ENCODE measurements at regions not wholly inside any gene's neighbourhood (a gene's known extent, or its start where the extent isn't known, plus 50 kb on each side); places are given as distances from the start of the nearest gene placed in this dataset.

DNA sequence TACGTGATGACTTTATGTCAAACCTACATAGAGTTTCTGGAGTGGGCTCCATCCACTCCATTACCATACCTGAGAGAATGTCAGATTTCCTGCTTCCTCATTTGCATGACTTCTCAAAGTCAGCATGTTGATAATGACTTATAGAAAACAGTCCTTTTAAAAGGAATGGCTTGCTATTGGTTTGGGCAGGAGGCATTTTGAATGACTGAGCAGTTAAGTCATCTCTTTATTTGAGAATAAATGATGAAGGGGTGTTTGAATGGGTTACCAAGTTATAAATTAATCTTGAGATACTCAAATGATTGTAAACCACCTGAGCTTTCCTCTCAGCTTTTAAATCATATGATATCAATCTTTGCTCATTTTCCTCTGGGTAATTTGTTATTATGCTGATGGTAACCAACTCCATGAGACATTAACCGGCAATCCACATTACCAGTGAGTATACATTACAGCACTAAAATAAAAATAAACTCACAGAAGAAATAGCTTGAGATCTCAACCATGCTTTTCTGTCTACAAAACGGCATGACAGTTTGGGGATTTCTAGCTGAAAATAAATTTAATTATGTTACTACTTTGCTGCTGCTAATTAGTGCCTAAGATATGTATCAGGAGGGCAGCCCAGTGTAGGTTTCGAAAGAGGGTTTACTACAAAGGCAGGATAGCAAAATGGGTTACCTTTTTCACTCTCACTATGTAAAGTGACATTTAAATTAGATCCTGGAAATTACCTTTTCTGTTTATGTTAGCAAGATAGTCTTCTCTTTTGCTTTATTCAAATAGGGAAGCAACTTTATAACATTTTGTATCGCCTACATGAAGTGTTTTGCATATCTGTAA is 78.8 kb downstream of the RPS12 start:
- TF ChIP-seq, protein P1, sequence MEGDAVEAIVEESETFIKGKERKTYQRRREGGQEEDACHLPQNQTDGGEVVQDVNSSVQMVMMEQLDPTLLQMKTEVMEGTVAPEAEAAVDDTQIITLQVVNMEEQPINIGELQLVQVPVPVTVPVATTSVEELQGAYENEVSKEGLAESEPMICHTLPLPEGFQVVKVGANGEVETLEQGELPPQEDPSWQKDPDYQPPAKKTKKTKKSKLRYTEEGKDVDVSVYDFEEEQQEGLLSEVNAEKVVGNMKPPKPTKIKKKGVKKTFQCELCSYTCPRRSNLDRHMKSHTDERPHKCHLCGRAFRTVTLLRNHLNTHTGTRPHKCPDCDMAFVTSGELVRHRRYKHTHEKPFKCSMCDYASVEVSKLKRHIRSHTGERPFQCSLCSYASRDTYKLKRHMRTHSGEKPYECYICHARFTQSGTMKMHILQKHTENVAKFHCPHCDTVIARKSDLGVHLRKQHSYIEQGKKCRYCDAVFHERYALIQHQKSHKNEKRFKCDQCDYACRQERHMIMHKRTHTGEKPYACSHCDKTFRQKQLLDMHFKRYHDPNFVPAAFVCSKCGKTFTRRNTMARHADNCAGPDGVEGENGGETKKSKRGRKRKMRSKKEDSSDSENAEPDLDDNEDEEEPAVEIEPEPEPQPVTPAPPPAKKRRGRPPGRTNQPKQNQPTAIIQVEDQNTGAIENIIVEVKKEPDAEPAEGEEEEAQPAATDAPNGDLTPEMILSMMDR (IDR thresholded peaks at IDR 0.05) = no peak
- TF ChIP-seq POLR2A (IDR thresholded peaks at IDR 0.05) (no peak), POLR2AphosphoS5 (IDR thresholded peaks at IDR 0.05) (no peak)
- Histone ChIP-seq H3K9me3 (no peaks in the 10 kb centered on the region), H3K4me1 (replicated peaks) (no peaks in the 10 kb centered on the region), H3K27me3 (replicated peaks; ENCODE audit: insufficient read depth) (no peaks in the 10 kb centered on the region), H3K36me3 (no peaks in the 10 kb centered on the region), H3K27ac (no peak overlapping the region), H3K4me3 (no peak overlapping the region)
- 84% methylated on average over 5 of the region's 5 CpGs for WGBS
- intact Hi-C loops (cut with DNase I) = no loop called here
- DNase-seq (ENCODE audit: low spot score) = no peak

DNA sequence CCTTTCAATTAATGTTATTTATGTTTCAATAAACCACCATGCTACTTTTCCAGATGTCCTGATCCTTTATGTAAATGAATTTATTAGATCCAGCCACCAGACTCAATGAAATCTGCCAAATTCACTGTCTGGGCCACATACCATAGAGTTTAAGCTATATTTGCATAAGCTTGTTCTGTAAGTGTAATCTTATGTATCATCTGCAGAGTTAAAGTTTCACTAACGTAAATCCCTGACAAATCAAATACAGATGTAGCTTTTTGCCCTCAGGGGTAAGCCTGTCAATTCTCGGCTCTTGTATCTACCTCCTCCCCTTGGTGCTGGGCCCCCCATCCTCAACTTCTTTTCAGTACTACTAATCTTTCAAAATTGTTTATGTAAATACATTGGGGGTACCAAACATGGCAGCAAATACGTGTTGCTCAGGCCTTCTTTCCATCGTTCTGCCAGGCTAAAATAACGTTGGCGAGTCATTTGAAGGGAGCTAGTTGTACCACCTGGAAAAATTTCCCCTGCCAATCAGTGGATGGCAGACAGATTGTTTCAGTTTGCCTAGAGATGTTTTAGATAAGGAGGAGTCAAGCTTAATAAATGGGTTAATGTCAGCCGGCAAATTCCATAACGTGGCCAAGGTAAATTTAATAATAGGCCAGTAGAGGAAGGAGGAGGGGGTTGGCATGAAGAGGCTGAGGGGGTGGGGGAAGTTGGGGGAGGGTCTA is 79.6 kb downstream of the RPS12 start:
- Histone ChIP-seq H3K27me3 (replicated peaks; ENCODE audit: insufficient read depth) (no peaks in the 10 kb centered on the region), H3K4me1 (replicated peaks) (no peaks in the 10 kb centered on the region), H3K27ac (no peak overlapping the region), H3K9me3 (no peaks in the 10 kb centered on the region), H3K36me3 (no peaks in the 10 kb centered on the region), H3K4me3 (no peak overlapping the region)
- WGBS = 50% methylated on average over 8 of the region's 8 CpGs
- intact Hi-C loops (cut with DNase I) = no loop called here
- DNase-seq (ENCODE audit: low spot score) = no peak
- no peak for TF ChIP-seq POLR2A (IDR thresholded peaks at IDR 0.05)
- no peak for TF ChIP-seq POLR2AphosphoS5 (IDR thresholded peaks at IDR 0.05)
- TF ChIP-seq, protein P1 (IDR thresholded peaks at IDR 0.05) = no peak

DNA sequence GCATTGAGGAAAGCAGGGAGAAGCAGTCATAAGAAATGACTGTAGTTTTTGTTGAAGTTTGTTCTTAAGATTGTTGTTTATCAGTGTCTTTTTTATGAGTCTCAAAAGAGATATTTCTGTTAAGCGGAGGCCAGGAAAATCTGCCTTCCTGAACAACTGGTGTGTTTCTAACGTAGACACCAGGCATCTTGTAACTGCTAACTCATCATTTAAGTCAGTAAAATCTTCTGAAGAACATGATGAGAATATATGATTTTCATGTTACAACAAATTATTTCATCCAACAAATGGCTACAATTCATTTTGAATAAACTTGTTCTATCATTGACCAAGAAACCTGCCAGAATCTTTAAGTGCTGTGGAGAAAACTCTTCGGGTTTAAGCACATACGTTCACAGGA is 84.0 kb downstream of the RPS12 start:
- no peak for TF ChIP-seq POLR2A (IDR thresholded peaks at IDR 0.05)
- TF ChIP-seq, protein P1 (IDR thresholded peaks at IDR 0.05) = no peak
- no peak for TF ChIP-seq POLR2AphosphoS5 (IDR thresholded peaks at IDR 0.05)
- H3K4me3 ChIP-seq = no peak overlapping the region
- DNase-seq (ENCODE audit: low spot score) = no peak
- WGBS = 82% methylated on average over 4 of the region's 4 CpGs
- no peaks in the 10 kb centered on the region for H3K27me3 ChIP-seq (replicated peaks; ENCODE audit: insufficient read depth)
- H3K27ac ChIP-seq = no peak overlapping the region
- intact Hi-C loops (cut with DNase I) = no loop called here
- H3K4me1 ChIP-seq (replicated peaks) = no peaks in the 10 kb centered on the region
- no peaks in the 10 kb centered on the region for H3K36me3 ChIP-seq
- H3K9me3 ChIP-seq = no peaks in the 10 kb centered on the region

DNA sequence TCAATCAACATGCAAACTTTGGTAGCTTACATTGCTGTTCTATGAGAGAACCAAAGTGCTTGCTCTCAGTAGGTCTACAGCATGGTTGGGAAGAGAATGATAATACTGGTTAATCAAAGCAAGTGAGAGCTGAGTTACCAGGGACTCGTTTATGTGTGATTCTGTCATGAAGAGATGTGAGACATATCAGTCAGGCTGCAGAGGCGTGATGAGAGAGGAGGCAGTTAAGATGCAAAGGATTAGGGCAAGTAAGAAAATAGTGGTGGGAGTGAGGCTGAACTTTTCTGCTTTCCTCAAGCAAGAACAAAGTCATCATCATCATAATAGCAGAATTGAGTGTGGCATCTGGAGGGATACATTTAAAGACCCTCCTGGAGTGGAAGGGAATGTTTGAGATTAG is 86.5 kb downstream of the RPS12 start:
- WGBS = 77% methylated on average over 2 of the region's 2 CpGs
- H3K27me3 ChIP-seq (replicated peaks; ENCODE audit: insufficient read depth) = no peaks in the 10 kb centered on the region
- no peaks in the 10 kb centered on the region for H3K9me3 ChIP-seq
- H3K27ac ChIP-seq = no peak overlapping the region
- no peaks in the 10 kb centered on the region for H3K36me3 ChIP-seq
- no peak overlapping the region for H3K4me3 ChIP-seq
- DNase-seq (ENCODE audit: low spot score) = no peak
- TF ChIP-seq, protein P1 (IDR thresholded peaks at IDR 0.05) = no peak
- no peak for TF ChIP-seq POLR2A (IDR thresholded peaks at IDR 0.05)
- no peak for TF ChIP-seq POLR2AphosphoS5 (IDR thresholded peaks at IDR 0.05)
- H3K4me1 ChIP-seq (replicated peaks) = no peaks in the 10 kb centered on the region
- intact Hi-C loops (cut with DNase I) = no loop called here

Measured in prostate gland (tissue), 2 donors.